Mammary epithelial cell (primary cell): ENCODE measurements at regions not wholly inside any gene's neighbourhood (a gene's known extent, or its start where the extent isn't known, plus 50 kb on each side); places are given as distances from the start of the nearest gene placed in this dataset.

ENCODE experiments used
- CTCF ChIP-seq, 2 donors: IDR thresholded peaks in 1 of 2; conservative IDR thresholded peaks in 1 of 2; 2 replicates each; pipeline ENCODE4 v1.5.1; 2011 to 2012; ENCODE audit warnings: inconsistent platforms in 2 of 2, low read length in 2 of 2, mild to moderate bottlenecking in 2 of 2, control low read depth in 1 of 2, low read depth in 1 of 2; ENCODE audit not compliant: insufficient read depth in 1 of 2; ENCODE audit errors: extremely low read depth in 1 of 2
- EZH2 ChIP-seq: IDR thresholded peaks from 2 replicates; pipeline ENCODE4 v1.6.1; 2012; ENCODE audit warnings: low read length, inconsistent platforms, borderline replicate concordance

GRCh38 chr5:29230591-29230990, 1962.9 kb upstream of the CDH6 start:
- TF ChIP-seq CTCF (conservative IDR thresholded peaks at IDR 0.05 in 1 of 2, IDR thresholded peaks at IDR 0.05 in 1 of 2; ENCODE audit: extremely low read depth in 1 of 2, insufficient read depth in 1 of 2, low read depth in 1 of 2, low read length in 2 of 2), result no peak
- no peak for TF ChIP-seq EZH2
